PC-3 (cell line): ENCODE measurements at regions not wholly inside any gene's neighbourhood (a gene's known extent, or its start where the extent isn't known, plus 50 kb on each side); places are given as distances from the start of the nearest gene placed in this dataset.

Source experiments
- EZH2 ChIP-seq: fragments of 300-600 bp; sonication (generic); IDR thresholded peaks from one replicate; pipeline ENCODE4 v1.6.1; 2017; ENCODE audit warnings: antibody characterized with exemption, mild to moderate bottlenecking, low read length; ENCODE audit not compliant: unreplicated experiment
- EZH2phosphoT487 ChIP-seq: fragments of 300-600 bp; sonication (generic); IDR thresholded peaks from 2 replicates; pipeline ENCODE4 v1.6.1; 2018; ENCODE audit warnings: mild to moderate bottlenecking, antibody characterized with exemption, low read length, borderline replicate concordance
- TF ChIP-seq, protein P1 (sequence below): fragments of 300-600 bp; sonication (generic); conservative IDR thresholded peaks from 2 replicates; pipeline ENCODE4 v1.5.1; 2017; ENCODE audit warnings: antibody characterized with exemption, low read depth, mild to moderate bottlenecking, low read length

DNA sequence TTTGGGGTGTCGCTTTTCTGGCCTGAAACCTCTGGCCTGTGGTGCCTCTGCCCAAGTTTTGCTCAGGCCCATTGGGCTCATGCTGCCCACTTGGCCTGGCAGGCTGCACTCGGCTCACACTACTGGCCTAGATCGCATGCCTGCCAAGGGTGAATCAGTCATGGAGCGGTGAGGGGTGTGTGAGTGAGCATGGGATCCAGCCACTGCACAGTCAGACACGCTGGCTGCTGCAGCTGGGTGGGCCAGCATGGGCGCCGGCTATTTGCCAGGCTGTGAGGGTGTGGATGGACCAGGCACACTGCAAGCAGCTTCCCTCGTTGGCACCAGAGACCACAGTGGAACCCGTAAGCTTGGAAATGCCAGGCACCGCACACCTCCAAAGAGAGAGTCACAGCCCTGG is 145.4 kb upstream of the CNR1 start:
- TF ChIP-seq, protein P1, sequence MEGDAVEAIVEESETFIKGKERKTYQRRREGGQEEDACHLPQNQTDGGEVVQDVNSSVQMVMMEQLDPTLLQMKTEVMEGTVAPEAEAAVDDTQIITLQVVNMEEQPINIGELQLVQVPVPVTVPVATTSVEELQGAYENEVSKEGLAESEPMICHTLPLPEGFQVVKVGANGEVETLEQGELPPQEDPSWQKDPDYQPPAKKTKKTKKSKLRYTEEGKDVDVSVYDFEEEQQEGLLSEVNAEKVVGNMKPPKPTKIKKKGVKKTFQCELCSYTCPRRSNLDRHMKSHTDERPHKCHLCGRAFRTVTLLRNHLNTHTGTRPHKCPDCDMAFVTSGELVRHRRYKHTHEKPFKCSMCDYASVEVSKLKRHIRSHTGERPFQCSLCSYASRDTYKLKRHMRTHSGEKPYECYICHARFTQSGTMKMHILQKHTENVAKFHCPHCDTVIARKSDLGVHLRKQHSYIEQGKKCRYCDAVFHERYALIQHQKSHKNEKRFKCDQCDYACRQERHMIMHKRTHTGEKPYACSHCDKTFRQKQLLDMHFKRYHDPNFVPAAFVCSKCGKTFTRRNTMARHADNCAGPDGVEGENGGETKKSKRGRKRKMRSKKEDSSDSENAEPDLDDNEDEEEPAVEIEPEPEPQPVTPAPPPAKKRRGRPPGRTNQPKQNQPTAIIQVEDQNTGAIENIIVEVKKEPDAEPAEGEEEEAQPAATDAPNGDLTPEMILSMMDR: no peak
- no peak for TF ChIP-seq EZH2
- no peak for TF ChIP-seq EZH2phosphoT487
